Activated CD8-positive, alpha-beta memory T cell treated with anti-CD3 and anti-CD28 coated beads, Interleukin-2, amount 50 U/mL, for 48 hours (primary cell): ENCODE measurements at regions not wholly inside any gene's neighbourhood (a gene's known extent, or its start where the extent isn't known, plus 50 kb on each side); places are given as distances from the start of the nearest gene placed in this dataset.
"Not testable (repeated sequence)": the region's sequence is repeated elsewhere in the genome, so short reads cannot be mapped to it uniquely, and the experiment has no call there.

Experiments used
- DNase-seq: peaks from one replicate; pipeline ENCODE4 v3.0.0-alpha.2; 2020

GRCh38 chr5:165031371-165031770 lies 1526.0 kb downstream of the MAT2B start:
- DNase-seq, result no peak

- no peak for DNase-seq
Observed at GRCh38 chr5:165035520-165035919, 1530.1 kb downstream of the MAT2B start.

GRCh38 chr5:165039748-165040147 lies 1534.3 kb downstream of the MAT2B start:
- no peak for DNase-seq

GRCh38 chr5:165045941-165046340 lies 1540.5 kb downstream of the MAT2B start:
- DNase-seq, result not testable (repeated sequence)

GRCh38 chr5:165055476-165055875 lies 1550.1 kb downstream of the MAT2B start:
- DNase-seq, result no peak

- DNase-seq, result no peak
Observed at GRCh38 chr5:165057145-165057544, 1551.7 kb downstream of the MAT2B start.

GRCh38 chr5:165066751-165067385 lies 1561.4 kb downstream of the MAT2B start:
- DNase-seq, result no peak

- no peak for DNase-seq
Observed at GRCh38 chr5:165076686-165077085, 1571.3 kb downstream of the MAT2B start.

GRCh38 chr5:165079389-165079788 lies 1574.0 kb downstream of the MAT2B start:
- no peak for DNase-seq

- DNase-seq, result no peak
Observed at GRCh38 chr5:165083394-165083793, 1578.0 kb downstream of the MAT2B start.

- DNase-seq, result no peak
Observed at GRCh38 chr5:165086465-165086864, 1581.0 kb downstream of the MAT2B start.

GRCh38 chr5:165094782-165095181 lies 1589.4 kb downstream of the MAT2B start:
- DNase-seq, result no peak

- DNase-seq, result no peak
Observed at GRCh38 chr5:165101709-165102108, 1596.3 kb downstream of the MAT2B start.

GRCh38 chr5:165104611-165105010 lies 1599.2 kb downstream of the MAT2B start:
- no peak for DNase-seq

GRCh38 chr5:165108809-165109208 lies 1603.4 kb downstream of the MAT2B start:
- DNase-seq, result no peak

GRCh38 chr5:165119175-165119574 lies 1613.8 kb downstream of the MAT2B start:
- DNase-seq, result no peak

- DNase-seq, result no peak
Observed at GRCh38 chr5:165126598-165126997, 1621.2 kb downstream of the MAT2B start.

GRCh38 chr5:165127941-165128340 lies 1622.5 kb downstream of the MAT2B start:
- DNase-seq, result no peak

GRCh38 chr5:165130656-165131055 lies 1625.2 kb downstream of the MAT2B start:
- no peak for DNase-seq

GRCh38 chr5:165134155-165134554 lies 1628.7 kb downstream of the MAT2B start:
- no peak for DNase-seq

- DNase-seq, result no peak
Observed at GRCh38 chr5:165135565-165135964, 1630.1 kb downstream of the MAT2B start.

- no peak for DNase-seq
Observed at GRCh38 chr5:165137701-165138100, 1632.3 kb downstream of the MAT2B start.

- no peak for DNase-seq
Observed at GRCh38 chr5:165138236-165138635, 1632.8 kb downstream of the MAT2B start.

- DNase-seq, result no peak
Observed at GRCh38 chr5:165139262-165139661, 1633.8 kb downstream of the MAT2B start.

- no peak for DNase-seq
Observed at GRCh38 chr5:165139721-165140120, 1634.3 kb downstream of the MAT2B start.
